ENCODE measurements at regions not wholly inside any gene's neighbourhood (a gene's known extent, or its start where the extent isn't known, plus 50 kb on each side); places are given as distances from the start of the nearest gene placed in this dataset.
"Not testable (repeated sequence)": the region's sequence is repeated elsewhere in the genome, so short reads cannot be mapped to it uniquely, and the experiment has no call there.

GRCh38 chr12:75831402-75831801 lies 200.2 kb downstream of the PHLDA1 start:
- no peak for DNase-seq

DNA sequence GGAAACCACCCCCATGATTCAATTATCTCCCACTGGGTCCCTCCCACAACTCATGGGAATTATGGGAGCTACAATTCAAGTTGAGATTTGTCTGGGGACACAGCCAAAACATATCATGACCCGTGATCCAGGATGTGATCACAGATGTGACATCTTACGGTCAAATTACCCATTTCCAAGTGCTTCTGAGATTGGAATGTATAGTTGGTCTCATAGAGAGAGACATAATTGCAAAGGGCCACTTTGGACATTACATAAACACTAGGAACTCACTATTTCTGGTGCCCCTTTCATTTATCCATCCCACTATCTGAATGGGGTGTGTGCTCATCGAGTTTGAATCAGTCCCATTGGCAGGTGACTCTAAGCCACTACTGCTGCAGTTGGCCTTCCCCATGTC lies 204.5 kb downstream of the PHLDA1 start:
- no peak for DNase-seq

GRCh38 chr12:75825686-75826085 lies 205.9 kb downstream of the PHLDA1 start:
- DNase-seq, result no peak

GRCh38 chr12:75823475-75823874 lies 208.1 kb downstream of the PHLDA1 start:
- no peak for DNase-seq

DNA sequence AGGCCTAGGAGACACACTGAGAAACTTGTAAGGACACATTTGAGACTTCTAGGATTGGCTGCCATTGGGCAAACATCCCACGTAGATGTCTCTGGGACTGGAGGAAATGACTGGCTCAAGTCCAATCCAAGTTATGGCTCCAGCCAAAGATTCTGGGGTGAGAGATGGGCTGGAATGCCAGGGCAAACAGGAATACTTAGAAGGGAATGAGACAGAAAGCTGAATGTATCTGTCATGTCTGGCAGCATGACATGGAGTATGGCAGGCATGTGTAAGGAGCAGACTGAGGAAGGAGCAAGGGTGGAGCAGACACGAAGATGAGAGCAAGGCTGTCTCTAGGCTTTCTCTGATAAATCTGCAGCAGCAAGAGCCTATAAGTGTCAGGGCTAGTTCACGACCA lies 209.2 kb downstream of the PHLDA1 start:
- DNase-seq, result no peak

DNA sequence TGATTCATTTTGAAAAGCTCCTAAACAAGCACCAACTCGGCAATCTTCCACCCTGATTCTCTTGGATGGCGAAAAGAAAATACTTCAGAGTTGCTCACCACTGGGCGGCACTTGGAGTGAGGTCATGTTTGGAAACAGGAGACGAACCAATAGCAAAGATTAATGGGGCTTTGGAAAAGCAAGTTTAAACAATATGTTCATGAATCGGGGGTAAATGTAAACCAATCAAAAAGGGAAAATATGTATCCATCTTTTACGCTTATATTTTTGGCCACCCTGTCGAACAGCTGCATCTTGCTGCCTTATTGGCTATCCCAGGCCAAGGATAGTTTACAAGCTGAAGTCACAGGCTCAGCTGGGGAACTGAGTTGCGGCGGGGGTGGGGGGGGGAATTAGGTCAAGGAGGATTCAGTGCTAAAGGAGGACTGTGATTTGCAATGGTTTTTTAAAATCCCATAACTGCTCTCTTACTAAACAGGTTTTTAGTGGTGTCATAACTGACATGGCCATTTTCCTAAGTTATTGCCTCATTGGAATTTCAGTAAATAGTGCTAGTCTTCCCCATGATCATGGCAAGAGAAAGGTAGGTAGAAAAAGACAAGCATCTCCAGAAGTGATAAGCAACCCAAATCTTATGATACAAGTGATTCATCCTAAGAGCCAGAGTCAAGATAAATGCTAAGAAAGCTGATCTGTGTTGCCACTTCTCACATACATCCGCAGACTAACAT lies 210.6 kb downstream of the PHLDA1 start:
- DNase-seq, result no peak

DNA sequence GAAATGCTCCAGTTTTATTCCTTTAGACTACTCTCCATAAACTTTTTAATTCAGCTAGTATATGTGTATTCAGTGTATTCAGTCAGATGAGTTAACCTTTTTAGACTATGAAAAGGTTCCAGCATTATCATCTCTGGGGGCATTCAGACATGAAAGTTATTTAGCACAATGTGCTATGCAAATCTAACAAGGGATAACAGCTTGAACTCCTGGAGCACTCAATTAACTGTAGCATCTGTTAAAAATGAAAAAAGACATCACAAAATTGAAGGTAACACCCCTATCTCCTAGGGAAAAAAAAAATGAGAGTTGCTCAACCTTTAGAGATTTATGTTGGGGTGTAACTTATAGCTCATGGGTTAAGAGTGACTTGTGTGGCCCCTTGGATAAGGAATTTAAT lies 211.5 kb downstream of the PHLDA1 start:
- DNase-seq, result no peak

DNA sequence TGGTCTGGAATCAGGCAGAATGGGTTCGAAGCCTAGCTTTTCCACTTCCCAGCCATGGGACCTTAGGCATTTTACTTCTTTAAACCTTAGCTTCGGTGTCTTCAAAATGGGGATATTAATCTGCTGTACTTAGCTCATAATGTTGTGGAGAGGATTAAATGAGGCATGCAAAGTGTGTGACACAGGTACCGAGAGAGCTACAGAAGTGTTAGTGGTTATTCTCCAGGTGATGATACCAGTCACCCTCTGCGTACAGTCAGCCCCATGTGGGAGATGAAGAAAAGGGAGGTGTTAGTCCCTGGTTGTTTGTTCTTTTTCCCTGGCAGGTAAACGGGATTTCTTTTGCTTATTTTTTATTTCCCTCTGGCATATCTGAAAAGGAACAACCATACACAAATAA lies 212.1 kb downstream of the PHLDA1 start:
- no peak for DNase-seq

DNA sequence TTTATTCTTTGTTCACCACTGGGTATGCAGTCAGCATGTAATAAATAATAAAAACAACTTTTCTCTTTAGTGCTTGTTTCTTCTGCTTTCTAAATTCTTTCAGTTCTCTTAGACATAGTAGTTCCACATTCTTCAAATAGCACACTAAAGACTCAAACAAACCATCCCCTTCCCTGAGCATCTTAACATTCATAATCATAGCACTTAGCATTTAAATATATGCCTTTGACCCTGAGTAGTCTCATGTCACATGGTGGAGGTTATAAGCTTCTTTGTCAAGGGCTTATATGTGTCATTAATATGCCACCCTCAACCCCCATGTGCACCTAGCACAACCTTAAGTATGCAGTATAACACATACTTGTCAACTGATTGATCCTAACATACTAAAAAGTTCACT lies 212.7 kb downstream of the PHLDA1 start:
- DNase-seq, result no peak

- no peak for DNase-seq
These were observed 214.7 kb downstream of the PHLDA1 start for GRCh38 chr12:75816897-75817296.

GRCh38 chr12:75815756-75816155 lies 215.8 kb downstream of the PHLDA1 start:
- DNase-seq, result no peak

GRCh38 chr12:75814851-75815754 lies 216.5 kb downstream of the PHLDA1 start:
- no peak for DNase-seq

DNA sequence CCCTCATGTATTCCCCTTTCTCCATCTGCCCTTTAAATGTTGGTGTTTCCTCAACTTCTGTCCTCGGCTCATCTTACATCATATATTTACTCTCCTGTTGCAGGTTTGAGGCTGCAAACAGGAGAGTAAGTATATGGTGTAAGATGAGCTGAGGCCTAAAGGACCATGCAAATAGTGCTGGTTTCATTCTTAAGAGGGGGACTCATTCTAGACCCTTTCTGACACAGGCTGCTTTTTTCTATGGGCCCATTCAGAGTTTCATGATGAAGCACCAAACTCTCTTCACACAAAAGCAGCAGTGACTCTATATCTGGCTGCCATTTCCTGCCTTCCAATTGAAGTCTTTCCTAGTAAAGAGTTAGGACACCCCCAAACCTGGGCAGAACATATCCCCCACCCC lies 218.5 kb downstream of the PHLDA1 start:
- DNase-seq, result no peak

DNA sequence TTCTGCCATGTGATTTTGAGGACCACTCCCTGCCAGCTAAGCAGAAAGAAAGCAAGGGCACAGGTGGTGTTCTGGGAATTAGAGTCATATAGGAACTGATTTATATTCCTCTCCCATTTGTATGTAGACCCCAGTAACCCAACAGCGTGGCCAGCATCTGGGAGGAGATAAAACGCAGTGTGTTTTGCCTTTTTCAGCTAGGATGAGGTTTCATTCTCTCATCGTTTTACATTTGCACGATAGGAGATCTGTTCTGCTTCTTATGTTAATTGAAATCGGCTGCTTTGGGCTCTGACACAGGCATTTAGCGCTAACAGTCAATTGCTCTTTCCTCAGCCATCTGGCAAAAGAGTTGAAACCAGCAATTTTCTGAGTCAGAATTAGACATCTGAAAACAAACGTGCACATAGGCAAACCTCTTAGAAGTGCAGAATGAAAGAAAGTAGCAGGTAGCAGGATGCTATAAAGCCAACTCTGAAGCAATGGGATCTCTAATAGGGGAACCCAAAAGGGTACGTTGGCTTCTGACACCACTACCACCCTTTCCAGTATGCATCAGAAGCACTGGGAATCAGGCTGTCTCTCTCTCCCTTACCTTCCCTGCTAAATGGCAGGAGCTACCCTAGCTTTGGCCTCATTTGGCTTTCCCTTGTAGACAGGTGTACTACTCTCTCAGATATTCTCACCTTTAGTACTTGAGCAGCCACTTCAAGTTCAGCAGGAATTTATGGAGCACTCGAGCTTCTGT lies 219.1 kb downstream of the PHLDA1 start:
- no peak for DNase-seq

DNA sequence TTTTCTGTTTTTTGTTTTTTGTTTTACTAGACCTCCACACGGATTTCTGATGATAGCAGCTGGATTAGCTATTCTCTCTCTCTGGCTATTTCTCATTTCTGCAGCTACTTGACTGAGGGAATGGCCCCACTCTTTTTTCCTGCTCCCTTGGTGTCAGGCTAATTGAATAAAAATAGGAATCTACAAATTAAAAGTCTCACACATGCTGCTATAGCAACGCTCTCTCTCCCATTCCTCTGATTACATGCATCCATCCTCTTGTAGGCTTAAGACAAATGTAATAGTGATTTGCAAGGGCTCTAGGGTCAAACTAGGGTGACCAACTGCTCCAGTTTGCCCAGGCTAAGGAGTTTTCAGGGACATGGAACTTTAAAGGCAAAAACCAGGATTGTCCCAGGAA lies 221.8 kb downstream of the PHLDA1 start:
- no peak for DNase-seq

DNA sequence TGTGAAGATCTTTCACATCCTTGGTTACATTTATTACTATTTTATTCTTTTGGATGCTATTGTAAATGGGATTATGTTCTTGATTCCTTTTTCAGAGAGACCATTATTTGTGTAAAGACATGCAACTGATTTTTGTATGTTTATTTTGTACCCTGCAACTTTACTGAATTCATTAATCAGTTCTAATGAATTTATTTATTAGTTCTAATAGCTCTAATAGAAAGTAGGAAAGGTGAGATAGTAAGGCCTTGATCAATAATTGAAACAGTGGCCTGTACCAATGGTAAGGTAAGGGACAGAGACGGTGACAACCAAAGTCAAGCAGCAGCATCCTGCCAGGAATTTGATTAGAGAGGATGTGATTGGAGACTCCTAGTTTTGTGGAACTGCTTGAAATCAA lies 224.1 kb downstream of the PHLDA1 start:
- DNase-seq, result no peak

DNA sequence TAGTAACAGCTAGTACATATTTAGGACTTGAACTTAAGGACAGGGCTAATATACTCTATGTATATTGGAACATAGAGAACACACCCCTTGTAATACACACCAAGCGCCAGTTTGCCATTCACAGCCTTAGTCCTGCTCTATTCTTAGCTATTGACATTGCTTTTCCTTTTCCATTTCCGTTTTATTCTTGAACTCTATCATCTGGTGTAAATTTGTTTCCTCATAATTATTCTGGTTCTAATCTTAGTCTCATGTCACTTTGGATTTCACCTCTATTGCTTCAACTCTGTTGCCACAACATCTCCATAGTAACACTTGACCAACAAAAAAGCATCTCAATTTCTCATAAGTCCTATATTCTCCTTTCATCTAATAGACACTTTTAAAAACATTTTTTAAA lies 225.7 kb downstream of the PHLDA1 start:
- no peak for DNase-seq

DNA sequence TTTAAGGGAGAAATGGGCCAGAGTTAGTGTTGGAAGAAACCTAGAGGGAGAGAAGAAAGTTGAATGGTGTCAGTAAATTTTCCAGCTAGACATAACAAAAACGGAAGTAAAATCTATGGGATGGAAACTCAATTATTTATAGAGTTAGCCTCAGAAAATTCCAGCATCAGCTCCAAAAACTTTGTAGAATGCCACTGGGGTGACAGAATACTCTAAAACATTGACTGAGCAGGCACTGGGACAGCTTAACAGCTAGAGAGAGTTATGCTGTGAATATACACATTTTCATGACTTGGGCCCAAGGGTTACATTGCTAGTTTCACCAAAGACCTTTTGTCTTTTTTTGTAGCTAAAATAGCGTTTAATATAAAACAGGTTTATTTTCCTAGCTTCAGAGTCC lies 226.3 kb downstream of the PHLDA1 start:
- DNase-seq, result no peak

DNA sequence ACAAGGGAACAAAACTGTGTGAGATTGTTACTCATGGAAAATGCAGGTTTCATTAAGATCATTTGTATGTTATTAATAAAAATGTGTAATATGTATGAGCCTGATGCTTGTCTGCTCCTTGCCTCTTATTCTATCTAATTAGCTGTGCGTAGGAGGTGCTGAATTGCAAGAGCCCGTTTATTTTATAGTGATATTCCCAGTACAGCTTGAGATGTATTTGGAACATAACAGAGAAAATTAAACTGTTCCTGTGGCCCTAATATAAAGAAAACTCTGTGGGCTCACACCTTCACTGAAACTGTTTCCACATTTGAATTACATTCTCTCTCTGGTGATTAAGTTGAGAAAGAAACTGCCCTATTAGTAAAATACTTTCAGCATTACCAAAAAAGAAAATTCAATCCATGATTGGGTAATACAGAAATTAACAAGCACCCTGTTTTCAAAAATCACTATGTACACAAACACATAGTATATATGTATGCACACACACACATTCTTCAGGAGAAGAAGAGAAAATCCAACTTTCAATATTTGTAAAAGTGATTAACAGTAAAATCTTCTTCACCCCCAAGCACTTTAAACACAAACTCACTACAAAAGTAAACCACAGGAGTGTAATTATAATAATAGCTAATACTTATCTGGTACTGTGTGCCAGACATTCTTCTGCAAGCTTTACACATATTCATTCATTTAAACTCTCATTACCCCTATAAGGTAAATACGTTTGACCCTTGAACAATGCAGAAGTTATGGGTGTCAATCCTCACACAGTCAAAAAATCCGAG lies 233.2 kb downstream of the PHLDA1 start:
- no peak for DNase-seq

DNA sequence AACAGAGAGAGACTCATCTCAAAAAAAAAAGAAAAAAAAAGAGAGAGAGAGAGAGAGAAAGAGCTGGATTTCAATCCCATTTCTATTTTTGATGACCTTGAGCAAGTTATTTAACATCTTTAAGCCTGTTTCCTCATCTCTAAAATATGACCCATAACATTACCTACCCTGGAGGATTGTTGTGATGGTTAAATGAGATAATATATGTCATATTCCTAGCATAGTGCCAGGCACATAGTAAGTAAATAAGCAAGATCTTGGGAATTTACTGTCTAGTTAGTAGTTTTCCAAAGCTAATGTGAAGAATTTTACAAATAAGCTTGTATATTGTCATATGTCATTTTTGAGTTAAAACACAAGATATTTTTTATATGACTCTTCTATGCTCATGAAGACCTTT lies 236.5 kb downstream of the PHLDA1 start:
- DNase-seq, result no peak

GRCh38 chr12:75792687-75793086 lies 238.9 kb downstream of the PHLDA1 start:
- DNase-seq, result no peak

- DNase-seq, result no peak
These were observed 241.4 kb downstream of the PHLDA1 start for GRCh38 chr12:75790219-75790618.

DNA sequence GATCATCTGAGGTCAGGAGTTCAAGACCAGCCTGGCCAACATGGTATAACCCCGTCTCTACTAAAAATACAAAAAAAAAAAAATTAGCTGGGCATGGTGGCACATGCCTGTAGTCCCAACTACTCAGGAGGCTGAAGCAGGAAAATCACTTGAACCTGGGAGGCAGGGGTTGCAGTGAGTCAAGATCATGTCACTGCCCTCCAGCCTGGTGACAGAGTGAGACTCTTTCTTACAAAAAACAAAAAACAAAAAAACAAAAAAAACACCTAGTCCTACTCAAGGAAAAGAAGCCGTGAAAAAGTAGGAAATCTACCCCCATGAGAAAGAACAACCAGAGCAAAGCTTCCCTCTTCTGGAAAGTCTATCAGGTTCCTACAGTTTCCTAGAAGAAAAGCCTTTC lies 244.4 kb downstream of the PHLDA1 start:
- not testable (repeated sequence) for DNase-seq
